HCT116 (cell line): ENCODE measurements at regions not wholly inside any gene's neighbourhood (a gene's known extent, or its start where the extent isn't known, plus 50 kb on each side); places are given as distances from the start of the nearest gene placed in this dataset.

Source experiments
- ATAC-seq: fragments of 200-7000 bp; cut with Tn5 transposase; 2 replicates; pipeline ENCODE4 v1.9.1; 2020; ENCODE audit warnings: mild to moderate bottlenecking, moderate library complexity
- BruUV-seq: library from RNA; stranded (reverse); fragments of 400-500 nt; replicated peaks from 2 replicates; lab custom pipeline; 2021; lab: Mats Ljungman, UMichigan
- CTCF ChIA-PET: fragments of 300-600 bp; sonication (Branson Sonifier 250); formaldehyde crosslinking; loops from one replicate; lab custom pipeline; 2021; ENCODE audit warnings: antibody characterized with exemption; lab: Charles Lee
- POLR2A ChIA-PET: fragments of 300-600, 350-600 bp; sonication (Branson Sonifier 250); formaldehyde crosslinking; loops from one replicate; lab custom pipeline; 2021; ENCODE audit warnings: antibody characterized with exemption; lab: Charles Lee
- RAD21 ChIA-PET, 2 experiments: fragments of 300-600 bp; sonication (Branson Sonifier 250); formaldehyde crosslinking; loops; one replicate each; lab custom pipeline; 2023; ENCODE audit warnings: low total read pairs in 2 of 2; ENCODE audit not compliant: uncharacterized antibody in 2 of 2, unreplicated experiment in 2 of 2, low non-redundant PET in 1 of 2; lab: Charles Lee
- DNase-seq: peaks from one replicate; pipeline ENCODE4 v3.0.0-alpha.2; 2010; ENCODE audit warnings: low read depth, low spot score
- H2AFZ ChIP-seq: fragments of 200-600 bp; shearing (Covaris generic), sonication (generic); 2 replicates; pipeline ENCODE4 v1.6.1; 2017; ENCODE audit warnings: low read depth, mixed run types, mixed read lengths, antibody characterized with exemption, low read length; ENCODE audit not compliant: poor library complexity, severe bottlenecking
- H3K27ac ChIP-seq: 2 replicates; pipeline ENCODE4 v1.5.1; 2012; ENCODE audit warnings: low read depth, low read length
- H3K27me3 ChIP-seq: fragments of 200-600 bp; sonication (generic); 2 replicates; pipeline ENCODE4 v1.6.1; 2016; ENCODE audit warnings: mixed run types, low read length, mixed read lengths; ENCODE audit not compliant: insufficient read depth
- H3K36me3 ChIP-seq, 2 experiments: fragments of 200-500 bp in 1 of 2; fragments of 200-600 bp in 1 of 2; sonication (Bioruptor generic) in 1 of 2; sonication (generic) in 1 of 2; 2 replicates each; pipeline versions ENCODE4 v1.5.1 to v1.6.1; 2014 to 2016; ENCODE audit warnings: low read length in 2 of 2, inconsistent platforms in 1 of 2, mixed read lengths in 1 of 2, mixed run types in 1 of 2; ENCODE audit not compliant: insufficient read depth in 2 of 2, control insufficient read depth in 1 of 2
- H3K4me1 ChIP-seq, 2 experiments: fragments of 200-600 bp in 1 of 2; sonication (generic) in 1 of 2; 2 replicates each; pipeline versions ENCODE4 v1.5.1 to v1.6.1; 2012 to 2017; ENCODE audit warnings: low read length in 2 of 2, inconsistent platforms in 1 of 2, mild to moderate bottlenecking in 1 of 2, mixed read lengths in 1 of 2, mixed run types in 1 of 2, moderate library complexity in 1 of 2; ENCODE audit not compliant: insufficient read depth in 2 of 2, control insufficient read depth in 1 of 2
- H3K4me2 ChIP-seq: fragments of 200-600 bp; sonication (generic); 2 replicates; pipeline ENCODE4 v1.6.1; 2017; ENCODE audit warnings: mixed run types, low read length, mixed read lengths
- H3K4me3 ChIP-seq, 2 experiments: fragments of 200-600 bp in 1 of 2; sonication (generic) in 1 of 2; replicated peaks in 1 of 2; 2 replicates each; pipeline ENCODE4 v1.5.1; 2011 to 2016; ENCODE audit warnings: low read length in 2 of 2, control low read depth in 1 of 2, low read depth in 1 of 2, mild to moderate bottlenecking in 1 of 2, mixed read lengths in 1 of 2, mixed run types in 1 of 2
- H3K79me2 ChIP-seq: fragments of 200-600 bp; sonication (generic); 2 replicates; pipeline ENCODE4 v1.6.1; 2017; ENCODE audit warnings: mild to moderate bottlenecking, mixed run types, low read length, moderate library complexity, mixed read lengths; ENCODE audit not compliant: insufficient read depth
- H3K9ac ChIP-seq: fragments of 200-600 bp; sonication (generic); 2 replicates; pipeline ENCODE4 v1.6.1; 2016; ENCODE audit warnings: low read length, mixed read lengths
- H3K9me2 ChIP-seq: fragments of 200-600 bp; sonication (generic), shearing (Covaris generic); 2 replicates; pipeline ENCODE4 v1.6.1; 2017; ENCODE audit warnings: mixed run types, mild to moderate bottlenecking, moderate library complexity; ENCODE audit not compliant: insufficient read depth
- H3K9me3 ChIP-seq, 2 experiments: fragments of 200-500 bp in 1 of 2; fragments of 200-600 bp in 1 of 2; sonication (Bioruptor generic) in 1 of 2; sonication (generic) in 1 of 2; 2 replicates each; pipeline ENCODE4 v1.6.1; 2014 to 2017; ENCODE audit warnings: low read length in 2 of 2, mixed read lengths in 2 of 2, inconsistent platforms in 1 of 2, low read depth in 1 of 2, mild to moderate bottlenecking in 1 of 2, mixed run types in 1 of 2, moderate library complexity in 1 of 2; ENCODE audit not compliant: control insufficient read depth in 1 of 2, insufficient read depth in 1 of 2
- H4K20me1 ChIP-seq: fragments of 200-600 bp; sonication (generic), shearing (Covaris generic); 2 replicates; pipeline ENCODE4 v1.6.1; 2017; ENCODE audit warnings: mixed run types, mild to moderate bottlenecking, moderate library complexity; ENCODE audit not compliant: insufficient read depth
- CEBPB ChIP-seq: IDR thresholded peaks from 2 replicates; pipeline ENCODE4 v1.6.1; 2012; ENCODE audit warnings: low read depth
- EZH2 ChIP-seq: fragments of 200-600 bp; sonication (generic); IDR thresholded peaks from 2 replicates; pipeline ENCODE4 v1.6.1; 2017; ENCODE audit warnings: antibody characterized with exemption, mixed run types
- EZH2phosphoT487 ChIP-seq: fragments of 200-600 bp; IDR thresholded peaks from 2 replicates; pipeline ENCODE4 v1.6.1; 2018; ENCODE audit warnings: antibody characterized with exemption, borderline replicate concordance
- FOSL1 ChIP-seq: IDR thresholded peaks from 2 replicates; pipeline ENCODE4 v1.6.1; 2012; ENCODE audit warnings: low read depth
- JUND ChIP-seq: IDR thresholded peaks from 2 replicates; pipeline ENCODE4 v1.6.1; 2012
- POLR2A ChIP-seq: IDR thresholded peaks from 2 replicates; pipeline ENCODE4 v1.7.0; 2011; ENCODE audit warnings: borderline replicate concordance; ENCODE audit not compliant: insufficient read depth, insufficient read length; ENCODE audit errors: extremely low read depth
- POLR2AphosphoS5 ChIP-seq: IDR thresholded peaks from 2 replicates; pipeline ENCODE4 v1.6.1; 2011; ENCODE audit warnings: mild to moderate bottlenecking, low read depth, low read length, moderate library complexity
- RAD21 ChIP-seq: IDR thresholded peaks from 2 replicates; pipeline ENCODE4 v1.6.1; 2012; ENCODE audit warnings: low read depth, mild to moderate bottlenecking
- REST ChIP-seq: IDR thresholded peaks from 2 replicates; pipeline ENCODE4 v1.6.1; 2012; ENCODE audit warnings: low read depth
- SP1 ChIP-seq: IDR thresholded peaks from 2 replicates; pipeline ENCODE4 v1.6.1; 2012; ENCODE audit warnings: low read depth
- SRF ChIP-seq: IDR thresholded peaks from 2 replicates; pipeline ENCODE4 v1.6.1; 2012; ENCODE audit warnings: low read depth
- TCF7L2 ChIP-seq: IDR thresholded peaks from 2 replicates; pipeline ENCODE4 v1.7.0; 2011; ENCODE audit warnings: borderline replicate concordance, inconsistent platforms; ENCODE audit not compliant: insufficient read depth, insufficient read length; ENCODE audit errors: extremely low read depth
- YY1 ChIP-seq: IDR thresholded peaks from 2 replicates; pipeline ENCODE4 v1.6.1; 2011; ENCODE audit warnings: low read length, low read depth, moderate library complexity, mild to moderate bottlenecking; ENCODE audit not compliant: insufficient replicate concordance; ENCODE audit errors: extremely low read depth
- ZFX ChIP-seq: fragments of 450-650 bp; IDR thresholded peaks from 2 replicates; pipeline ENCODE4 v1.6.1; 2017
- intact Hi-C: fragments of 100-400 bp; cut with micrococcal nuclease; formaldehyde crosslinking; loops from 2 replicates; pipeline ENCODE4 v1.10.0; 2022

GRCh38 chr16:85534536-85535351 is 78.4 kb upstream of the GSE1 start (continued):
- TF ChIP-seq EZH2 = no peak

GRCh38 chr16:85535352-85536072 is 77.6 kb upstream of the GSE1 start:
- intact Hi-C loops = no loop called here
- CTCF ChIA-PET = no interaction called here
- Histone ChIP-seq H3K4me3 (no peak overlapping the region), H3K9me3 (peaks cover 0 to 7% of the 10 kb centered on the region in 2 experiments; a peak in 1 of 4 replicates), H3K9ac (no peak overlapping the region), H3K4me1 (peaks cover 0 to 10% of the 10 kb centered on the region in 2 experiments; a peak in 3 of 4 replicates), H3K27me3 (no peaks in the 10 kb centered on the region), H3K36me3 (no peaks in the 10 kb centered on the region)
- POLR2A ChIA-PET = no interaction called here
- no TSS peak for BruUV-seq
- no peak for TF ChIP-seq REST
- TF ChIP-seq TCF7L2 = no peak
- no peak for TF ChIP-seq FOSL1
- no peak for TF ChIP-seq ZFX
- no peak for TF ChIP-seq EZH2phosphoT487
- no peak for TF ChIP-seq SRF
- no peak for TF ChIP-seq YY1
- no peak for TF ChIP-seq POLR2AphosphoS5
- no peak for TF ChIP-seq RAD21
- no peak for TF ChIP-seq JUND
- no peak for TF ChIP-seq POLR2A
- TF ChIP-seq CEBPB = no peak
- TF ChIP-seq SP1 = no peak
- TF ChIP-seq, all 23 proteins: peak for 0
- 0 out of 2 replicates have a peak overlapping the region, but pooled peaks have one; percentile 4 for H3K4me2 ChIP-seq
- RAD21 ChIA-PET = no interaction called here
- H2AFZ ChIP-seq = no peak overlapping the region
- no peaks in the 10 kb centered on the region for H3K79me2 ChIP-seq
- ATAC-seq = 0 out of 2 replicates have a peak, but pooled peaks have one; percentile 15
- no peak for DNase-seq
- no peaks in the 10 kb centered on the region for H4K20me1 ChIP-seq
- H3K9me2 ChIP-seq = no peaks in the 10 kb centered on the region
- H3K27ac ChIP-seq = no peak overlapping the region
